Activated T-helper 1 cell treated with anti-CD3 and anti-CD28 coated beads, Interleukin-12 subunit alpha, Interleukin-12 subunit beta, Interleukin-2, Interleukin-4 antibody, amounts not matched to agents 30 ng/mL and 10 ng/mL and 1 ng/mL, durations not matched to agents 14 hours and 24 hours and 36 hours (primary cell): ENCODE measurements at regions not wholly inside any gene's neighbourhood (a gene's known extent, or its start where the extent isn't known, plus 50 kb on each side); places are given as distances from the start of the nearest gene placed in this dataset.
"Not testable (repeated sequence)": the region's sequence is repeated elsewhere in the genome, so short reads cannot be mapped to it uniquely, and the experiment has no call there.

Experiments used
- DNase-seq: peaks from one replicate; pipeline ENCODE4 v3.0.0; 2021; ENCODE audit warnings: low spot score
- H3K27ac Mint-ChIP-seq: one replicate; pipeline ENCODE4 v1.8.0; 2021; ENCODE audit warnings: mild to moderate bottlenecking, mixed read lengths
- H3K27me3 Mint-ChIP-seq: one replicate; pipeline ENCODE4 v1.8.0; 2022; ENCODE audit warnings: mild to moderate bottlenecking, moderate library complexity, mixed read lengths; ENCODE audit not compliant: insufficient read depth
- H3K36me3 Mint-ChIP-seq: one replicate; pipeline ENCODE4 v1.8.0; 2021; ENCODE audit warnings: low read depth, mixed read lengths
- H3K4me1 Mint-ChIP-seq: one replicate; pipeline ENCODE4 v1.8.0; 2021; ENCODE audit warnings: low read depth, mixed read lengths
- H3K4me3 Mint-ChIP-seq: one replicate; pipeline ENCODE4 v1.8.0; 2021; ENCODE audit warnings: mild to moderate bottlenecking, moderate library complexity, mixed read lengths
- H3K9me3 Mint-ChIP-seq: one replicate; pipeline ENCODE4 v1.8.0; 2021; ENCODE audit warnings: mixed read lengths
- intact Hi-C: fragments of 100-400 bp; cut with micrococcal nuclease; formaldehyde crosslinking; loops from one replicate; pipeline ENCODE4 v1.15.1; 2024

- no peak overlapping the region for H3K4me3 Mint-ChIP-seq
- H3K4me1 Mint-ChIP-seq, result no peaks in the 10 kb centered on the region
- H3K27me3 Mint-ChIP-seq, result no peaks in the 10 kb centered on the region
- intact Hi-C loops, result no loop called here
- no peak overlapping the region for H3K27ac Mint-ChIP-seq
- H3K36me3 Mint-ChIP-seq, result no peaks in the 10 kb centered on the region
- H3K9me3 Mint-ChIP-seq, result no peaks in the 10 kb centered on the region
- DNase-seq, result no peak
Observed at GRCh38 chr7:140283472-140283871, 106.7 kb upstream of the KDM7A start.

GRCh38 chr7:140281960-140282359, 105.2 kb upstream of the KDM7A start:
- H3K9me3 Mint-ChIP-seq, result no peaks in the 10 kb centered on the region
- no peak overlapping the region for H3K27ac Mint-ChIP-seq
- no peaks in the 10 kb centered on the region for H3K36me3 Mint-ChIP-seq
- no peaks in the 10 kb centered on the region for H3K27me3 Mint-ChIP-seq
- intact Hi-C loops, result no loop called here
- DNase-seq, result no peak
- H3K4me1 Mint-ChIP-seq, result no peaks in the 10 kb centered on the region
- H3K4me3 Mint-ChIP-seq, result no peak overlapping the region

GRCh38 chr7:140281255-140281654, 104.5 kb upstream of the KDM7A start:
- Mint-ChIP-seq H3K9me3 (no peaks in the 10 kb centered on the region), H3K36me3 (no peaks in the 10 kb centered on the region), H3K27ac (no peak overlapping the region), H3K27me3 (no peaks in the 10 kb centered on the region), H3K4me1 (no peaks in the 10 kb centered on the region), H3K4me3 (no peak overlapping the region)
- intact Hi-C loops, result no loop called here
- no peak for DNase-seq

- no peak for DNase-seq
- Mint-ChIP-seq H3K36me3 (no peaks in the 10 kb centered on the region), H3K4me3 (no peak overlapping the region), H3K9me3 (peaks cover under 1% of the 10 kb centered on the region), H3K27ac (no peak overlapping the region), H3K27me3 (peaks cover 4% of the 10 kb centered on the region), H3K4me1 (no peaks in the 10 kb centered on the region)
- intact Hi-C loops, result no loop called here
Observed at GRCh38 chr7:140276001-140276400, 99.2 kb upstream of the KDM7A start.

GRCh38 chr7:140275069-140275965, 98.5 kb upstream of the KDM7A start:
- Mint-ChIP-seq H3K4me3 (no peak overlapping the region), H3K27ac (no peak overlapping the region)

GRCh38 chr7:140273417-140273816, 96.6 kb upstream of the KDM7A start:
- Mint-ChIP-seq H3K27ac (no peak overlapping the region), H3K9me3 (peaks cover 5% of the 10 kb centered on the region), H3K4me3 (no peak overlapping the region), H3K4me1 (peaks cover 8% of the 10 kb centered on the region), H3K36me3 (no peaks in the 10 kb centered on the region), H3K27me3 (peaks cover 4% of the 10 kb centered on the region)
- no peak for DNase-seq
- intact Hi-C loops, result no loop called here

More at GRCh38 chr7:140275069-140275965, 98.5 kb upstream of the KDM7A start:
- Mint-ChIP-seq H3K9me3 (peaks cover 5% of the 10 kb centered on the region), H3K36me3 (no peaks in the 10 kb centered on the region), H3K4me1 (no peaks in the 10 kb centered on the region), H3K27me3 (peaks cover 4% of the 10 kb centered on the region)
- intact Hi-C loops, result no loop called here
- no peak for DNase-seq

GRCh38 chr7:140271643-140271968, 94.8 kb upstream of the KDM7A start:
- H3K36me3 Mint-ChIP-seq, H3K27me3 Mint-ChIP-seq, H3K4me1 Mint-ChIP-seq, H3K27ac Mint-ChIP-seq, H3K4me3 Mint-ChIP-seq, intact Hi-C loops, H3K9me3 Mint-ChIP-seq, DNase-seq: not testable (repeated sequence)

GRCh38 chr7:140269004-140269638, 92.3 kb upstream of the KDM7A start:
- Mint-ChIP-seq H3K9me3 (peaks cover 5% of the 10 kb centered on the region), H3K4me3 (no peak overlapping the region), H3K27ac (no peak overlapping the region), H3K27me3 (no peaks in the 10 kb centered on the region), H3K36me3 (no peaks in the 10 kb centered on the region), H3K4me1 (peaks cover 13% of the 10 kb centered on the region)
- intact Hi-C loops, result no loop called here
- DNase-seq, result no peak

GRCh38 chr7:140267381-140268226, 90.8 kb upstream of the KDM7A start:
- H3K27ac Mint-ChIP-seq, result no peak overlapping the region

GRCh38 chr7:140263277-140263676, 86.5 kb upstream of the KDM7A start:
- Mint-ChIP-seq H3K27ac (peak overlapping the region; percentile 86), H3K9me3 (no peaks in the 10 kb centered on the region), H3K4me3 (peak overlapping the region; percentile 13), H3K4me1 (peaks cover 42% of the 10 kb centered on the region), H3K27me3 (no peaks in the 10 kb centered on the region), H3K36me3 (no peaks in the 10 kb centered on the region)
- peak; percentile 35 for DNase-seq
- intact Hi-C loops, result loop anchor here (1.0 kb wide), 2 partner anchors 10 to 88 kb away; no protein-coding TSS in a partner anchor

More at GRCh38 chr7:140267381-140268226, 90.8 kb upstream of the KDM7A start:
- Mint-ChIP-seq H3K9me3 (peaks cover 5% of the 10 kb centered on the region), H3K4me3 (no peak overlapping the region), H3K4me1 (peaks cover 28% of the 10 kb centered on the region), H3K27me3 (no peaks in the 10 kb centered on the region), H3K36me3 (no peaks in the 10 kb centered on the region)
- intact Hi-C loops, result no loop called here
- DNase-seq, result no peak

- Mint-ChIP-seq H3K27ac (peak overlapping the region; percentile 84), H3K9me3 (peaks cover 3% of the 10 kb centered on the region), H3K4me1 (peaks cover 42% of the 10 kb centered on the region), H3K27me3 (no peaks in the 10 kb centered on the region), H3K36me3 (peaks cover under 1% of the 10 kb centered on the region), H3K4me3 (peak overlapping the region; percentile 63)
- intact Hi-C loops, result no loop called here
- no peak for DNase-seq
Observed at GRCh38 chr7:140262242-140262903, 85.6 kb upstream of the KDM7A start.

GRCh38 chr7:140261522-140261921, 84.7 kb upstream of the KDM7A start:
- Mint-ChIP-seq H3K9me3 (peaks cover 9% of the 10 kb centered on the region), H3K27ac (no peak overlapping the region), H3K36me3 (peaks cover 5% of the 10 kb centered on the region), H3K4me3 (no peak overlapping the region), H3K27me3 (no peaks in the 10 kb centered on the region), H3K4me1 (peaks cover 42% of the 10 kb centered on the region)
- intact Hi-C loops, result no loop called here
- no peak for DNase-seq
